Bronchial epithelial cell (primary cell): ENCODE measurements at regions not wholly inside any gene's neighbourhood (a gene's known extent, or its start where the extent isn't known, plus 50 kb on each side); places are given as distances from the start of the nearest gene placed in this dataset.

Experiments used
- DNase-seq: peaks from one replicate; pipeline ENCODE4 v3.0.0-alpha.2; 2010; ENCODE audit warnings: low read depth
- FAIRE-seq: peaks from 2 replicates; lab custom pipeline; 2011; peaks lifted over from hg19 to GRCh38; lab: Jason Lieb, UNC
- H3K27me3 ChIP-seq: 2 replicates; pipeline ENCODE4 v1.5.1; 2011; ENCODE audit warnings: low read length; ENCODE audit not compliant: control insufficient read depth, insufficient read depth
- H3K36me3 ChIP-seq: 2 replicates; pipeline ENCODE4 v1.5.1; 2011; ENCODE audit warnings: low read length; ENCODE audit not compliant: control insufficient read depth, insufficient read depth
- H3K4me3 ChIP-seq: 2 replicates; pipeline ENCODE4 v1.5.1; 2011; ENCODE audit warnings: mild to moderate bottlenecking, low read depth, low read length, control low read depth
- TF ChIP-seq, protein P1 (sequence below): IDR thresholded peaks from 2 replicates; pipeline ENCODE4 v1.5.1; 2011; ENCODE audit warnings: mild to moderate bottlenecking, moderate library complexity, low read length, control low read depth, inconsistent platforms; ENCODE audit not compliant: insufficient read depth, severe bottlenecking

DNA sequence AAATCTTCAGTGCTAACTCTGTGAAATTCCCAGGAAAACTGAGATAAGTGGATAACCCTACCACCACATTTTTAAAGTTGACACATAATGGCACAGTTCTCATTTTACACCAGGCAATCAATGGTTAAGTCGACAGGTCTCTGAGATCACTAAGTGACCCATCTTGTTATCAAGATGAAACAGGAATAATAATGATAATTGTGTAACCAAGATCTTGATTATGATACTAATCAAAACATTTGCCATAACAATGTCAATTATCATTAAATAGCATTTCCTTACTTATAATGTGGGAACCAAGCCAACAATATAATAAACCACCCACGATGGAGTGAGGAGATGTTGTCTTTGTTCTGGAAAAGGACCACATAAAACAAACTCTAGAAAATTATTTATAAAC is 541.6 kb downstream of the TFAP2B start:
- TF ChIP-seq, protein P1, sequence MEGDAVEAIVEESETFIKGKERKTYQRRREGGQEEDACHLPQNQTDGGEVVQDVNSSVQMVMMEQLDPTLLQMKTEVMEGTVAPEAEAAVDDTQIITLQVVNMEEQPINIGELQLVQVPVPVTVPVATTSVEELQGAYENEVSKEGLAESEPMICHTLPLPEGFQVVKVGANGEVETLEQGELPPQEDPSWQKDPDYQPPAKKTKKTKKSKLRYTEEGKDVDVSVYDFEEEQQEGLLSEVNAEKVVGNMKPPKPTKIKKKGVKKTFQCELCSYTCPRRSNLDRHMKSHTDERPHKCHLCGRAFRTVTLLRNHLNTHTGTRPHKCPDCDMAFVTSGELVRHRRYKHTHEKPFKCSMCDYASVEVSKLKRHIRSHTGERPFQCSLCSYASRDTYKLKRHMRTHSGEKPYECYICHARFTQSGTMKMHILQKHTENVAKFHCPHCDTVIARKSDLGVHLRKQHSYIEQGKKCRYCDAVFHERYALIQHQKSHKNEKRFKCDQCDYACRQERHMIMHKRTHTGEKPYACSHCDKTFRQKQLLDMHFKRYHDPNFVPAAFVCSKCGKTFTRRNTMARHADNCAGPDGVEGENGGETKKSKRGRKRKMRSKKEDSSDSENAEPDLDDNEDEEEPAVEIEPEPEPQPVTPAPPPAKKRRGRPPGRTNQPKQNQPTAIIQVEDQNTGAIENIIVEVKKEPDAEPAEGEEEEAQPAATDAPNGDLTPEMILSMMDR, result no peak
- no peaks in the 10 kb centered on the region for H3K36me3 ChIP-seq
- DNase-seq (no peak), FAIRE-seq (no peak)
- no peaks in the 10 kb centered on the region for H3K27me3 ChIP-seq
- no peak overlapping the region for H3K4me3 ChIP-seq

DNA sequence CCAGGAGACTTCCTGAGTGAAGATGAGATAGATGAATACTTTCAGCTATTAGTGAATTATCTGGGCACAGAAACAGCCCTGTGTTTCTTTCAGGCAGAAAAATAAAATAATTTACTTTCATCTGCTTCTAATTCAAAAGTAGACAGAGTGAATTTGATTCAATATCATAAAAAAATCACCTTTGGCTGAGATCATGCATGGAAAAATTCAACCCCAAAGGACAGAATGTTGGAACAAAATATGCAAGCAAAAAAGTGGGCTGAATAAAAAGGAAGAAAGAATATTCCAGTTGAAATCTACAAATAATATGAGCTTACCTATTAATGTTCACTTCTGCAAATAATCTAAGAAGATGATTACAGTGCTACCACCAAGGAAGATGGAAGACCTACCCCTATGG is 546.9 kb downstream of the TFAP2B start:
- Histone ChIP-seq H3K27me3 (no peaks in the 10 kb centered on the region), H3K4me3 (no peak overlapping the region), H3K36me3 (no peaks in the 10 kb centered on the region)
- no peak for DNase-seq
- FAIRE-seq, result no peak
- TF ChIP-seq, protein P1, result no peak

DNA sequence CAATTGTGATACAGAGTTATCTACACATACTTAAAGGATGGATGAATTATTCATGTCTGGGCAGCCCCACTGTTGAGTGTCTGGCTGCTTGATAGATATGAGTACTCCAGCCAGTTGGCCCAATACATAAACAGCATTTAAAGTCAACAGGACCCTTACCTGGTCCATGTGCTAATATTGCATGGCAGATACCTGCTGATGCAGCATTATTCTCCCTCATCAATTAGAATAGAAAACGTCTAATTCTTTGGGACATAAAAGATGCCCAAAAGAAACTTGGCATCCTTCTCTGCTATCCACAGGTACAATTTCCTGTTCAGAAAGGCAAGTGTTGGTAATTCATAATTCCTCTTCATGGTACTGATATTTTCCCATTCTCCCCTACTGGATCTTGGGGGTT is 550.8 kb downstream of the TFAP2B start:
- H3K4me3 ChIP-seq, result no peak overlapping the region
- FAIRE-seq (no peak), DNase-seq (peak; percentile 16)
- TF ChIP-seq, protein P1, result no peak
- no peaks in the 10 kb centered on the region for H3K27me3 ChIP-seq
- no peaks in the 10 kb centered on the region for H3K36me3 ChIP-seq

DNA sequence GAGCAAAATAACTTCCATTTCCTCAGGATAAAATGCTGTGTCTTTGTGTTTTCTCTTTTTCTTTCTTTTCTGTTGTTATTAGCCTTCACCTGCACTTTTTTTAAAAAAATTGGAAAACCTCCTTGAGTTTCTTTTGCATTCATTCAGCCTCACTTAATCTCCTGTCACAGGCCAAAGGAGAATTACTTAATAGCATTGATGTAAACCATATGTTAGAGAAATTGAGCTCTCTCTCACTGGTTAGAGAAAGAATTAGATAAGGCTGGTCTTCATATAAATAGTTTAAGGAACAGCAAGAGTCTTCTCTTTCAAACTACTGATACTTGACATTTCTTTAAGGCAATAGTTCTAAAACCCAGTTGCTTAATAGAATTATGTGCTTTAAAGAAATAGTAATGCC is 564.2 kb downstream of the TFAP2B start:
- no peak for FAIRE-seq
- Histone ChIP-seq H3K27me3 (no peaks in the 10 kb centered on the region), H3K36me3 (no peaks in the 10 kb centered on the region), H3K4me3 (no peak overlapping the region)
- TF ChIP-seq, protein P1, result no peak
- DNase-seq, result no peak

DNA sequence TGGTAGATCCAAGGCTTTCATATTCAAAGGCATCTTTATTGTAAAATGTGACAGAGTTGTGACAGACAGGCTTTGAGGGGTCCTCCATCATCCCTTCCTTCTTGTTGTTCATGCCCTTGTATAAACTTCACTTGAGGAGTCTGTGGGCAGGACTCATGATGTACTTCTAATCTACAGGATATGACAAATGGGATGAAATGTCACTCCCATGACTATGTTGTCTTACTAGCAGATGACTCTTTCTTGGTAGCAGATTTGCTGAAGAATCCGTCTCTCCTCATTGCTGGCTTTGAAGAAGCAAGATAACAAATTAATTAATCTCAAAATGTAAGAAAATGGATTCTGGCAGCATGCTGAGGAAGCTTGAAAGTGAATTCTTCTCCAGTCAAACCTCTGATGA is 566.1 kb downstream of the TFAP2B start:
- no peaks in the 10 kb centered on the region for H3K36me3 ChIP-seq
- TF ChIP-seq, protein P1, result no peak
- FAIRE-seq, result no peak
- no peak overlapping the region for H3K4me3 ChIP-seq
- DNase-seq, result peak; percentile 10
- H3K27me3 ChIP-seq, result no peaks in the 10 kb centered on the region

DNA sequence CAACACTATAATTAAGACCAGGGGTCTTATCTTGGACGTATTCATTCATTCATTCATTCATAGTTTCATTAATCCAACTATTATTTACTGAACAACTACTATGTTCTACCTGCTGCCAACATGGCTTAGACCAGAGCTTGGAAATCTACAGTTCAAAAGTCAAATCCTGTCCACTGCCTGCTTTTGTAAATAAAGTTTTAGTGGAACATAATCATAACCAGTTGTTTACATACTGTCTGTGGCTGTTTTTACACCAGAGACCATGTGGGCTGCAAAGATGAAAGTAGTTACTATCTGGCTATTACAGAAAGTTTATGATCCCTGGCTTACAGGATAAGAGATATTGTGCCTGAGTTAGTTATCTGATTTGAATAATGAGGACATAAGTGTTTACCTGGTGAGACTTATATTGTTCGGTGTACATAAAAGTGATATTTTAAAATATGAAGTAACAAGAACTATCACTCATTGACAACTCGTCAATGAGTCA is 567.7 kb downstream of the TFAP2B start:
- FAIRE-seq, result no peak
- Histone ChIP-seq H3K4me3 (no peak overlapping the region), H3K36me3 (no peaks in the 10 kb centered on the region), H3K27me3 (no peaks in the 10 kb centered on the region)
- DNase-seq, result no peak
- TF ChIP-seq, protein P1, result no peak
